SK-N-SH (cell line): ENCODE measurements at regions not wholly inside any gene's neighbourhood (a gene's known extent, or its start where the extent isn't known, plus 50 kb on each side); places are given as distances from the start of the nearest gene placed in this dataset.

ENCODE experiments used
- CTCF ChIA-PET: fragments of 300-600, 350-600 bp; formaldehyde crosslinking; extraction: SDS; loops from one replicate; lab custom pipeline; 2021; lab: Yijun Ruan, JAX
- POLR2A ChIA-PET: fragments of 350-600 bp; sonication (Branson Sonifier 250); formaldehyde crosslinking; extraction: SDS; loops from one replicate; lab custom pipeline; 2020; ENCODE audit warnings: antibody characterized with exemption, inconsistent platforms; lab: Yijun Ruan, JAX
- DNase-seq: peaks from one replicate; pipeline ENCODE4 v3.0.0; 2012
- H2AFZ ChIP-seq: fragments of 200-600 bp; sonication (generic); 2 replicates; pipeline ENCODE4 v1.8.1; 2016; ENCODE audit warnings: antibody characterized with exemption, mild to moderate bottlenecking, low read depth
- H3F3A ChIP-seq: fragments of 200-600 bp; sonication (generic); replicated peaks from 2 replicates; pipeline ENCODE3; 2016; ENCODE audit warnings: antibody characterized with exemption, mild to moderate bottlenecking; ENCODE audit not compliant: insufficient read depth
- H3K27ac ChIP-seq, 2 experiments: fragments of 200-500 bp in 1 of 2; fragments of 200-600 bp in 1 of 2; sonication (Bioruptor generic) in 1 of 2; sonication (generic), shearing (Covaris generic) in 1 of 2; 2 replicates each; pipeline versions ENCODE4 v1.5.1 to v1.6.1; 2014 to 2016; ENCODE audit warnings: low read depth in 2 of 2, inconsistent platforms in 1 of 2, low read length in 1 of 2, mild to moderate bottlenecking in 1 of 2, mixed read lengths in 1 of 2
- H3K27me3 ChIP-seq: fragments of 200-600 bp; sonication (generic), shearing (Covaris generic); 2 replicates; pipeline ENCODE4 v1.6.1; 2016; ENCODE audit warnings: mixed run types; ENCODE audit not compliant: insufficient read depth
- H3K36me3 ChIP-seq, 2 experiments: fragments of 200-500 bp in 1 of 2; fragments of 200-600 bp in 1 of 2; sonication (Bioruptor generic) in 1 of 2; sonication (generic) in 1 of 2; replicated peaks in 1 of 2; 2 replicates each; pipeline versions ENCODE3 to v1.5.1; 2014 to 2016; ENCODE audit warnings: low read length in 1 of 2, mild to moderate bottlenecking in 1 of 2; ENCODE audit not compliant: insufficient read depth in 2 of 2, control insufficient read depth in 1 of 2
- H3K4me1 ChIP-seq, 2 experiments: fragments of 200-500 bp in 1 of 2; fragments of 200-600 bp in 1 of 2; sonication (Bioruptor generic) in 1 of 2; sonication (generic), shearing (Covaris generic) in 1 of 2; 2 replicates each; pipeline versions ENCODE4 v1.5.1 to v1.6.1; 2014 to 2016; ENCODE audit warnings: low read depth in 1 of 2, low read length in 1 of 2, mixed run types in 1 of 2; ENCODE audit not compliant: insufficient read depth in 2 of 2, control insufficient read depth in 1 of 2
- H3K4me2 ChIP-seq: fragments of 200-600 bp; sonication (generic), shearing (Covaris generic); 2 replicates; pipeline ENCODE4 v1.6.1; 2017; ENCODE audit warnings: mixed run types
- H3K4me3 ChIP-seq, 2 experiments: fragments of 200-500 bp in 1 of 2; fragments of 200-600 bp in 1 of 2; sonication (Bioruptor generic) in 1 of 2; sonication (generic), shearing (Covaris generic) in 1 of 2; 2 replicates each; pipeline versions ENCODE4 v1.5.1 to v1.8.1; 2014 to 2016; ENCODE audit warnings: low read depth in 2 of 2, inconsistent platforms in 1 of 2, low read length in 1 of 2, mild to moderate bottlenecking in 1 of 2, mixed read lengths in 1 of 2, moderate library complexity in 1 of 2
- H3K79me2 ChIP-seq: fragments of 200-600 bp; sonication (generic); 2 replicates; pipeline ENCODE4 v1.8.1; 2017; ENCODE audit warnings: mild to moderate bottlenecking; ENCODE audit not compliant: insufficient read depth
- H3K9ac ChIP-seq: fragments of 200-600 bp; sonication (generic); 2 replicates; pipeline ENCODE4 v1.6.1; 2017; ENCODE audit warnings: mixed run types
- H3K9me2 ChIP-seq: fragments of 200-600 bp; sonication (generic); 2 replicates; pipeline ENCODE4 v1.6.1; 2017; ENCODE audit warnings: mixed run types
- H3K9me3 ChIP-seq: fragments of 200-600 bp; sonication (generic); 2 replicates; pipeline ENCODE4 v1.6.1; 2017; ENCODE audit warnings: mixed run types, mild to moderate bottlenecking, moderate library complexity
- H4K20me1 ChIP-seq: fragments of 200-600 bp; sonication (generic); 2 replicates; pipeline ENCODE4 v1.6.1; 2017; ENCODE audit warnings: mild to moderate bottlenecking, mixed run types; ENCODE audit not compliant: insufficient read depth
- ELF1 ChIP-seq: IDR thresholded peaks from 2 replicates; pipeline ENCODE4 v1.4.0; 2012
- FOSL2 ChIP-seq: IDR thresholded peaks from 2 replicates; pipeline ENCODE4 v1.4.0; 2012; ENCODE audit warnings: low read depth, mild to moderate bottlenecking, moderate library complexity, borderline replicate concordance
- FOXJ3 ChIP-seq: sonication (generic); formaldehyde crosslinking; IDR thresholded peaks from 2 replicates; pipeline ENCODE4 v1.5.1; 2020; ENCODE audit warnings: mild to moderate bottlenecking, missing genetic modification reagents
- GATA2 ChIP-seq: sonication (generic); formaldehyde crosslinking; IDR thresholded peaks from 2 replicates; pipeline ENCODE4 v1.5.0; 2020; ENCODE audit warnings: mild to moderate bottlenecking, missing genetic modification reagents
- MXI1 ChIP-seq: IDR thresholded peaks from 2 replicates; pipeline ENCODE4 v1.6.1; 2012; ENCODE audit warnings: mild to moderate bottlenecking, low read depth, low read length, improper control_type of control experiment
- RCOR1 ChIP-seq: fragments of 150-350 bp; IDR thresholded peaks from 2 replicates; pipeline ENCODE4 v1.6.1; 2017; ENCODE audit warnings: antibody characterized with exemption, low read length
- TAF1 ChIP-seq: IDR thresholded peaks from 2 replicates; pipeline ENCODE4 v1.6.1; 2012; ENCODE audit warnings: low read depth, mild to moderate bottlenecking, low read length, moderate library complexity, borderline replicate concordance
- WGBS: methylation state at CpG from one replicate; pipeline ENCODE4 v1.1.6; 2017; ENCODE audit warnings: low lambda C conversion rate; 5-methylcytosine and 5-hydroxymethylcytosine counted together
- TF ChIP-seq, protein P1 (sequence below): IDR thresholded peaks from 2 replicates; pipeline ENCODE4; 2012
- TF ChIP-seq, protein P2 (sequence below): fragments of 150-350 bp; IDR thresholded peaks from 2 replicates; pipeline ENCODE4 v1.6.1; 2016; ENCODE audit warnings: mild to moderate bottlenecking, low read depth, low read length
- TF ChIP-seq, protein P3 (sequence below): IDR thresholded peaks from 2 replicates; pipeline ENCODE4 v1.6.1; 2012; ENCODE audit warnings: mild to moderate bottlenecking, low read depth, low read length, moderate library complexity

DNA sequence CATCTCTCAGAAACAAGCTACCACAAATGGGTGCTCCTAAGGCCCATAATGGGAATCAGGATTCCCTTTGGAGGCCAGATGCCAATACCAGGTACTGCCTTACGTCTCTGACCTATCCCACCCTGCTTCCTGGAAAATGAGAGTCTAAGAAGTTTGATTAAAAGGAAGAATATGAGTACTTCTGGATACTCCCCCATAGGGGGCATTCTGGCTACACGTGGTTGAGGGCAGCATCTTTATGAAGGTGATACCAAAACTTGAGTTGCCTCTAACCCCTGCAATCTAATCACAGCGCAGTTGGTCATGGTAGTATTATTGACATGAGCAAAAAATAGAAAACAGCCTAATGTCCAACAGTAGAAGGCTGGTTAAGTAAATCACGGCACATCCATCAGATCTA, 184.2 kb upstream of the LHX5 start:
- Histone ChIP-seq H3K4me3 (no peak overlapping the region), H3K9me2 (no peaks in the 10 kb centered on the region), H3K9ac (no peak overlapping the region), H3K36me3 (no peaks in the 10 kb centered on the region), H3K9me3 (no peaks in the 10 kb centered on the region), H3K79me2 (no peaks in the 10 kb centered on the region), H3K27me3 (no peaks in the 10 kb centered on the region), H3F3A (no peaks in the 10 kb centered on the region), H2AFZ (no peak overlapping the region), H3K4me2 (no peak overlapping the region), H3K4me1 (no peaks in the 10 kb centered on the region), H3K27ac (no peak overlapping the region), H4K20me1 (no peaks in the 10 kb centered on the region)
- TF ChIP-seq MXI1 (no peak), TAF1 (no peak), FOSL2 (no peak), RCOR1 (no peak)
- TF ChIP-seq, protein P1, sequence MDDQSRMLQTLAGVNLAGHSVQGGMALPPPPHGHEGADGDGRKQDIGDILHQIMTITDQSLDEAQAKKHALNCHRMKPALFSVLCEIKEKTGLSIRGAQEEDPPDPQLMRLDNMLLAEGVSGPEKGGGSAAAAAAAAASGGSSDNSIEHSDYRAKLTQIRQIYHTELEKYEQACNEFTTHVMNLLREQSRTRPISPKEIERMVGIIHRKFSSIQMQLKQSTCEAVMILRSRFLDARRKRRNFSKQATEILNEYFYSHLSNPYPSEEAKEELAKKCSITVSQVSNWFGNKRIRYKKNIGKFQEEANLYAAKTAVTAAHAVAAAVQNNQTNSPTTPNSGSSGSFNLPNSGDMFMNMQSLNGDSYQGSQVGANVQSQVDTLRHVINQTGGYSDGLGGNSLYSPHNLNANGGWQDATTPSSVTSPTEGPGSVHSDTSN: no peak
- CTCF ChIA-PET: interaction anchor here (2.6 kb wide), 1 partner anchor 8 kb away, joined by 7 read pairs; no protein-coding TSS in a partner anchor
- 31% methylated on average over 4 of the region's 4 CpGs for WGBS
- DNase-seq: no peak
- POLR2A ChIA-PET: no interaction called here

DNA sequence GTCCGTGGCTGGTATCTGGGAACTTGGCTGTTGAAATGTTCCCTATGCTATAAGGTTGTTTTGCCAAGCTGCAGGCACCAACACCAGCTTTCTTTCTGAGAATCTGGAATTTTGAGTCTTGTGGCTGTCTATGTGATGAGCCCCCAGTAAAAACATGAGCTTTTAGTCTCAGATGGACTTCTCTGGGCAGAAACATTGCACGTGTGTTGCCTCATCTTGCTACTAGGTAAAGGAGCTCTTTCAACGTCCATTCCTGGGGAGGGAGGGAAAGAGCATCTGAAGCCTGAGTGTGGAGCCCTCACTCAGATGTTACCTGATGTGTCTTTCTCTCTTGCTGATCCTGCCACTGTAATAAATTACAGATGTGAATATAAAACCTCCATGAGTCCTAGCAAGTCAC, 183.8 kb upstream of the LHX5 start:
- Histone ChIP-seq H3F3A (no peaks in the 10 kb centered on the region), H3K4me1 (no peaks in the 10 kb centered on the region), H2AFZ (no peak overlapping the region), H3K9ac (no peak overlapping the region), H3K36me3 (no peaks in the 10 kb centered on the region), H3K4me2 (no peak overlapping the region), H3K79me2 (no peaks in the 10 kb centered on the region), H3K9me3 (no peaks in the 10 kb centered on the region), H3K27me3 (no peaks in the 10 kb centered on the region), H3K27ac (no peak overlapping the region), H3K9me2 (no peaks in the 10 kb centered on the region), H4K20me1 (no peaks in the 10 kb centered on the region), H3K4me3 (no peak overlapping the region)
- no peak for DNase-seq
- 32% methylated on average over 3 of the region's 3 CpGs for WGBS
- ChIA-PET POLR2A (no interaction called here), CTCF (no interaction called here)
- TF ChIP-seq FOSL2: no peak

DNA sequence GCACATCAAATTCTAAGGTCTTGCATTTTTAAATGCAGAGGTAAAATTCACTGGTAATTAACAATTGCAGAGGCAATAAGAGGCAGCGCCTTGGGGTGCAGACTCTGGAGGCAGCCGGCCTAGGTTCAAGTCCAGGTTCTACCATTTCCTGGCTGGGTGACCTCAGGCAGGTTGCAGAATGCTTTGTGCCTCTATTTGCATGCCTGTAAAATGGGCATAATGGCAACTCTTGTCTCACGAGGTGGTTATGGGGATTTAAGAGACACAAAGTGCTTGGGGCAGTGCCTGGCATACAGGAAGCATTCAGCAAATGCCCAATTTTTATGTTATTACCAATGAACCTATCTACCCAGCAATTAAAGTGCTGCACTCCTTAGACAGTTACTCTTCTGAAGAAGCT, 180.0 kb upstream of the LHX5 start:
- Histone ChIP-seq H3K4me1 (peaks cover 0 to 11% of the 10 kb centered on the region in 2 experiments; a peak in 1 of 4 replicates), H3K9me3 (no peaks in the 10 kb centered on the region), H2AFZ (no peak overlapping the region), H3K27ac (no peak overlapping the region), H3F3A (no peaks in the 10 kb centered on the region), H4K20me1 (no peaks in the 10 kb centered on the region), H3K79me2 (no peaks in the 10 kb centered on the region), H3K9ac (no peak overlapping the region), H3K36me3 (no peaks in the 10 kb centered on the region), H3K9me2 (no peaks in the 10 kb centered on the region), H3K27me3 (no peaks in the 10 kb centered on the region), H3K4me2 (no peak overlapping the region), H3K4me3 (no peak overlapping the region)
- WGBS: 41% methylated on average over 3 of the region's 3 CpGs
- TF ChIP-seq, protein P1: no peak
- TF ChIP-seq, protein P2, sequence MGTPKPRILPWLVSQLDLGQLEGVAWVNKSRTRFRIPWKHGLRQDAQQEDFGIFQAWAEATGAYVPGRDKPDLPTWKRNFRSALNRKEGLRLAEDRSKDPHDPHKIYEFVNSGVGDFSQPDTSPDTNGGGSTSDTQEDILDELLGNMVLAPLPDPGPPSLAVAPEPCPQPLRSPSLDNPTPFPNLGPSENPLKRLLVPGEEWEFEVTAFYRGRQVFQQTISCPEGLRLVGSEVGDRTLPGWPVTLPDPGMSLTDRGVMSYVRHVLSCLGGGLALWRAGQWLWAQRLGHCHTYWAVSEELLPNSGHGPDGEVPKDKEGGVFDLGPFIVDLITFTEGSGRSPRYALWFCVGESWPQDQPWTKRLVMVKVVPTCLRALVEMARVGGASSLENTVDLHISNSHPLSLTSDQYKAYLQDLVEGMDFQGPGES: no peak
- TF ChIP-seq ELF1 (no peak), FOXJ3 (CRISPR knock-in tag) (no peak), GATA2 (CRISPR knock-in tag) (no peak)
- TF ChIP-seq, protein P3, sequence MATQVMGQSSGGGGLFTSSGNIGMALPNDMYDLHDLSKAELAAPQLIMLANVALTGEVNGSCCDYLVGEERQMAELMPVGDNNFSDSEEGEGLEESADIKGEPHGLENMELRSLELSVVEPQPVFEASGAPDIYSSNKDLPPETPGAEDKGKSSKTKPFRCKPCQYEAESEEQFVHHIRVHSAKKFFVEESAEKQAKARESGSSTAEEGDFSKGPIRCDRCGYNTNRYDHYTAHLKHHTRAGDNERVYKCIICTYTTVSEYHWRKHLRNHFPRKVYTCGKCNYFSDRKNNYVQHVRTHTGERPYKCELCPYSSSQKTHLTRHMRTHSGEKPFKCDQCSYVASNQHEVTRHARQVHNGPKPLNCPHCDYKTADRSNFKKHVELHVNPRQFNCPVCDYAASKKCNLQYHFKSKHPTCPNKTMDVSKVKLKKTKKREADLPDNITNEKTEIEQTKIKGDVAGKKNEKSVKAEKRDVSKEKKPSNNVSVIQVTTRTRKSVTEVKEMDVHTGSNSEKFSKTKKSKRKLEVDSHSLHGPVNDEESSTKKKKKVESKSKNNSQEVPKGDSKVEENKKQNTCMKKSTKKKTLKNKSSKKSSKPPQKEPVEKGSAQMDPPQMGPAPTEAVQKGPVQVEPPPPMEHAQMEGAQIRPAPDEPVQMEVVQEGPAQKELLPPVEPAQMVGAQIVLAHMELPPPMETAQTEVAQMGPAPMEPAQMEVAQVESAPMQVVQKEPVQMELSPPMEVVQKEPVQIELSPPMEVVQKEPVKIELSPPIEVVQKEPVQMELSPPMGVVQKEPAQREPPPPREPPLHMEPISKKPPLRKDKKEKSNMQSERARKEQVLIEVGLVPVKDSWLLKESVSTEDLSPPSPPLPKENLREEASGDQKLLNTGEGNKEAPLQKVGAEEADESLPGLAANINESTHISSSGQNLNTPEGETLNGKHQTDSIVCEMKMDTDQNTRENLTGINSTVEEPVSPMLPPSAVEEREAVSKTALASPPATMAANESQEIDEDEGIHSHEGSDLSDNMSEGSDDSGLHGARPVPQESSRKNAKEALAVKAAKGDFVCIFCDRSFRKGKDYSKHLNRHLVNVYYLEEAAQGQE: no peak
- ChIA-PET CTCF (interaction anchor here (0.7 kb wide), 1 partner anchor 858 kb away, joined by 3 read pairs; no protein-coding TSS in a partner anchor), POLR2A (no interaction called here)
- DNase-seq: no peak
